WERI-Rb-1 (cell line): ENCODE measurements at regions not wholly inside any gene's neighbourhood (a gene's known extent, or its start where the extent isn't known, plus 50 kb on each side); places are given as distances from the start of the nearest gene placed in this dataset.

ENCODE experiments used
- DNase-seq: peaks from one replicate; pipeline ENCODE4 v3.0.0-alpha.2; 2020
- H3K27ac ChIP-seq: fragments of 250-450 bp; sonication (Bioruptor Pico); 2 replicates; pipeline ENCODE4 v1.5.1; 2020; ENCODE audit warnings: mild to moderate bottlenecking, moderate library complexity
- H3K27me3 ChIP-seq: fragments of 250-450 bp; sonication (Bioruptor Pico); 2 replicates; pipeline ENCODE4 v1.5.1; 2021; ENCODE audit warnings: mild to moderate bottlenecking, low read depth, moderate library complexity; ENCODE audit not compliant: insufficient read depth, severe bottlenecking
- H3K36me3 ChIP-seq: fragments of 250-450 bp; sonication (Bioruptor Pico); 2 replicates; pipeline ENCODE4 v1.5.1; 2020; ENCODE audit warnings: mild to moderate bottlenecking, moderate library complexity
- H3K4me3 ChIP-seq: 2 replicates; pipeline ENCODE4 v1.5.1; 2011; ENCODE audit warnings: low read depth, mild to moderate bottlenecking, control low read depth, low read length
- H3K9me3 ChIP-seq: fragments of 250-450 bp; sonication (Bioruptor Pico); 2 replicates; pipeline ENCODE4 v1.5.1; 2021; ENCODE audit warnings: mild to moderate bottlenecking, moderate library complexity; ENCODE audit not compliant: severe bottlenecking
- CTCF ChIP-seq: IDR thresholded peaks from 2 replicates; pipeline ENCODE4 v1.5.1; 2011; ENCODE audit warnings: low read depth, mild to moderate bottlenecking, control low read depth, inconsistent platforms, low read length

GRCh38 chr5:85476617-85477016 lies 1091.9 kb upstream of the EDIL3 start:
- DNase-seq, result no peak
- Histone ChIP-seq H3K27ac (no peak overlapping the region), H3K9me3 (no peaks in the 10 kb centered on the region), H3K27me3 (no peaks in the 10 kb centered on the region), H3K36me3 (no peaks in the 10 kb centered on the region), H3K4me3 (no peak overlapping the region)
- TF ChIP-seq CTCF, result no peak

GRCh38 chr5:85479849-85480248 lies 1095.2 kb upstream of the EDIL3 start:
- no peaks in the 10 kb centered on the region for H3K27me3 ChIP-seq
- no peak for DNase-seq
- no peak for TF ChIP-seq CTCF
- peaks cover 2% of the 10 kb centered on the region for H3K9me3 ChIP-seq
- no peak overlapping the region for H3K27ac ChIP-seq
- no peaks in the 10 kb centered on the region for H3K36me3 ChIP-seq
- H3K4me3 ChIP-seq, result no peak overlapping the region

DNA sequence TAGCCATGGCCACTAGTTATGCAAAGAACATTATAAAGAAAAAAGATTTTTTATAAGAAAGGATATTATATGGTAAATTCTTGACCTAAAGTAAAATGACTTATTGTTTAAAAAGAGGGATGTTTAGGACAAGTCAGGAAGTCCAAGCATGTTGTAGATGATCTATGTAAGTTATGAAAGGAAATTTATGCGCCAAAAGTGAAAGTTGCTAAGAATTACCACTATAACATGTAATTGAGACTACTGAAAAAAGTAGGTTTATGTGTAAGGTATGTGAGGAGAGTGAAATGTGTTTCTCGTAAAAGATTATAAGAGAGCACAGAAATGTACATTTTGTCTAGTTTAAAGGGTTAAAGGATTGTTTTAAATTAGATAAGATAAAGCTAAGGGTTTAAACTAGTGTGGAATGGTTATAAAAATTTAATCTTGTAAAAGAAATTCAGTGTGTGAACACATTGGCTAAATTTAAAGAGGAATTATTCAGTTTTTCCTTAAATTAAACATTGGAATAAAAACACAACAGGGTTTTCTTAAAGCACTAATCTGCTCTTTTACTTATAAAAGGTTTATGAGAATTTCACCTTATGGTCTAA lies 1100.4 kb upstream of the EDIL3 start:
- Histone ChIP-seq H3K4me3 (no peak overlapping the region), H3K27ac (no peak overlapping the region), H3K9me3 (peaks cover 8% of the 10 kb centered on the region), H3K36me3 (no peaks in the 10 kb centered on the region), H3K27me3 (no peaks in the 10 kb centered on the region)
- no peak for TF ChIP-seq CTCF
- no peak for DNase-seq

- no peak overlapping the region for H3K27ac ChIP-seq
- H3K27me3 ChIP-seq, result no peaks in the 10 kb centered on the region
- H3K4me3 ChIP-seq, result no peak overlapping the region
- DNase-seq, result no peak
- H3K36me3 ChIP-seq, result no peaks in the 10 kb centered on the region
- H3K9me3 ChIP-seq, result peaks cover 10% of the 10 kb centered on the region
- TF ChIP-seq CTCF, result no peak
Measured at GRCh38 chr5:85488295-85488694, 1103.6 kb upstream of the EDIL3 start.

GRCh38 chr5:85500869-85501268 lies 1116.2 kb upstream of the EDIL3 start:
- no peaks in the 10 kb centered on the region for H3K9me3 ChIP-seq
- TF ChIP-seq CTCF, result no peak
- no peaks in the 10 kb centered on the region for H3K36me3 ChIP-seq
- DNase-seq, result peak; percentile 14
- H3K27ac ChIP-seq, result no peak overlapping the region
- H3K27me3 ChIP-seq, result no peaks in the 10 kb centered on the region
- H3K4me3 ChIP-seq, result no peak overlapping the region

DNA sequence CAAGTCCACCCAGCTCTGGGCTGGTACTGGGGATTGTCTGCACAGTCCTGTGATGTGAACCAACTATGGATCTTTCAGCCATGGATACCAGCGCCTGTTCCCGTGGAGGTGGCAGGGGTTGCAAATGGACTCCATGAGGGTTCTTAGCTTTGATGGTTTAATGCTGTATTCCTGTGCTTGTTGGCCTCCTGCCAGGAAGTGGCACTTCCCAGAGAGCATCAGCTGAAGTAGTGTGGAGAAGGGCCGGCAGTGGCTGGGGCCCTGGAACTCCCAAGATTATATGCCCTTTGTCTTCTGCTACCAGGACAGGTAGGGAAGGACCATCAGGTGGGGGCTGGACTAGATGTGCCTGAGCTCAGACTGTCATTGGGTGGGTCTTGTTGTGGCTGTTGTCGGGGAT lies 1104.8 kb upstream of the COX7C start:
- H3K4me3 ChIP-seq, result no peak overlapping the region
- no peaks in the 10 kb centered on the region for H3K9me3 ChIP-seq
- no peaks in the 10 kb centered on the region for H3K36me3 ChIP-seq
- no peak for TF ChIP-seq CTCF
- no peak overlapping the region for H3K27ac ChIP-seq
- no peaks in the 10 kb centered on the region for H3K27me3 ChIP-seq
- DNase-seq, result no peak
